ENCODE measurements at regions not wholly inside any gene's neighbourhood (a gene's known extent, or its start where the extent isn't known, plus 50 kb on each side); places are given as distances from the start of the nearest gene placed in this dataset.

DNA sequence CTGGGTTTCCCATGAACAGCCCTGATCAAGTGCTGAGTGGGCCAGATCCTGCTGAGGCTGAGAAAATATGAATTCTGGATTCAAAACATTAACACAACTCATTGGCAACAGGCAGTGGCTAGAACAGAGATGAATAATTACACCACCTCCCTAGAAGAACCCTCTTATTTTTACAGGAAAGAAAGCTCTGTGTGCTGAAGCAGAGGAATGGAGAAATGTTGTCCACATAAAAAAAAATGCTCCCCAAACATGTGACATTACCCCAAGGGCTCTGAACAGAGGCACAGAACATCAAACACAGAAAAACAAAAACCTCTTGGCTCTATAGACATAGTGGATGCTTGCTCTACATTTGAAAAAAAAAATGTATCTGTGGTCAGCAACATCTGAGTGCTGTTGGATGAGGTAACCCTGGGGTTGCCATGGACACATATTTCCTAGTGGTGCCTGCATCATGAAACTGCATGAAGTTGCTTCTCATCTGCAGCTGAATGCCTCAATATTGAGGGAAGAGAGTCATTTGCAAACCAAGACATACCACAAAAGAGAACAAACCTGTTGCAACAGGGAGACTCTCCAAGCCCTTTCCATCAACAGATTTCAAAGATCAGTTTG, 98.8 kb downstream of the SNX19 start:
- TF ChIP-seq, protein P1, sequence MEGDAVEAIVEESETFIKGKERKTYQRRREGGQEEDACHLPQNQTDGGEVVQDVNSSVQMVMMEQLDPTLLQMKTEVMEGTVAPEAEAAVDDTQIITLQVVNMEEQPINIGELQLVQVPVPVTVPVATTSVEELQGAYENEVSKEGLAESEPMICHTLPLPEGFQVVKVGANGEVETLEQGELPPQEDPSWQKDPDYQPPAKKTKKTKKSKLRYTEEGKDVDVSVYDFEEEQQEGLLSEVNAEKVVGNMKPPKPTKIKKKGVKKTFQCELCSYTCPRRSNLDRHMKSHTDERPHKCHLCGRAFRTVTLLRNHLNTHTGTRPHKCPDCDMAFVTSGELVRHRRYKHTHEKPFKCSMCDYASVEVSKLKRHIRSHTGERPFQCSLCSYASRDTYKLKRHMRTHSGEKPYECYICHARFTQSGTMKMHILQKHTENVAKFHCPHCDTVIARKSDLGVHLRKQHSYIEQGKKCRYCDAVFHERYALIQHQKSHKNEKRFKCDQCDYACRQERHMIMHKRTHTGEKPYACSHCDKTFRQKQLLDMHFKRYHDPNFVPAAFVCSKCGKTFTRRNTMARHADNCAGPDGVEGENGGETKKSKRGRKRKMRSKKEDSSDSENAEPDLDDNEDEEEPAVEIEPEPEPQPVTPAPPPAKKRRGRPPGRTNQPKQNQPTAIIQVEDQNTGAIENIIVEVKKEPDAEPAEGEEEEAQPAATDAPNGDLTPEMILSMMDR (IDR thresholded peaks at IDR 0.05 in 8 of 11, conservative IDR thresholded peaks at IDR 0.05 in 3 of 11), result no peak
- TF ChIP-seq POLR2A (IDR thresholded peaks at IDR 0.05) (no peak), POLR2AphosphoS5 (IDR thresholded peaks at IDR 0.05) (no peak)

Data from spleen (tissue), 7 donors.